Activated naive CD4-positive, alpha-beta T cell treated with anti-CD3 and anti-CD28 coated beads for 36 hours (primary cell): ENCODE measurements at regions not wholly inside any gene's neighbourhood (a gene's known extent, or its start where the extent isn't known, plus 50 kb on each side); places are given as distances from the start of the nearest gene placed in this dataset.

Source experiments
- CTCF ChIA-PET: fragments of 350-600 bp; sonication (Branson Sonifier 250); formaldehyde crosslinking; loops from one replicate; lab custom pipeline; 2021; ENCODE audit warnings: antibody characterized with exemption; lab: Charles Lee
- DNase-seq: peaks from one replicate; pipeline ENCODE4 v3.0.0-alpha.2; 2020
- H3K27ac Mint-ChIP-seq: one replicate; pipeline ENCODE4 v1.8.0; 2021; ENCODE audit warnings: mild to moderate bottlenecking, mixed read lengths
- H3K27me3 Mint-ChIP-seq: one replicate; pipeline ENCODE4 v1.8.0; 2021; ENCODE audit warnings: low read depth, mixed read lengths
- H3K36me3 Mint-ChIP-seq: one replicate; pipeline ENCODE4 v1.8.0; 2021; ENCODE audit warnings: low read depth, mixed read lengths
- H3K4me1 Mint-ChIP-seq: one replicate; pipeline ENCODE4 v1.8.0; 2021; ENCODE audit warnings: low read depth, mixed read lengths
- H3K4me3 Mint-ChIP-seq: one replicate; pipeline ENCODE4 v1.8.0; 2021; ENCODE audit warnings: mild to moderate bottlenecking, moderate library complexity, mixed read lengths
- H3K9me3 Mint-ChIP-seq: one replicate; pipeline ENCODE4 v1.8.0; 2021; ENCODE audit warnings: mixed read lengths
- intact Hi-C: fragments of 100-400 bp; cut with micrococcal nuclease; formaldehyde crosslinking; loops from one replicate; pipeline ENCODE4 v1.15.1; 2023

DNA sequence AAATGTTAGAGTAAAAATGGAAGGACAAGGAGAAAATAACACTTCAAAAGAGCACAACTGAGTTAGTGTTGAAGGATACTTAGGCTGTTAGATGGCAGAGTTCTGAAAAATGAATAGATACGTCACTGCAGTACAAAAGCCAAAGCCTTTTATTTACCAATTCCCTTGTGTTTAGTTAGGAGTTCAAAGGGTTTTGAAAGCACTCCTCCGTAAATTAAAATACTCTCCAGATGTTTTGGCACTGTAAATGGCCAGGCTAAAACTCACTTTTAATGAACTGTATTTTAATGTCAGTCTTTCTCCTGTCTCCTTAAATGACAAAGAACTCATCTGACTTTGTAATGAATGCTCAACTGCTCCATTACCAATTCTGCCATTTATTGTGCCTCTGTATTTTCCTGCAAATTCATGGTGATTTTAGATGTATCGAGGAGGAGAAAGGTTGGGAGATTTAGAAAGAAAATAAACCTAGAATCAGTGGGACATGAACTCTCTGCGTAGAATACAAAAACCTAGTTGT, 1727.2 kb downstream of the MAT2B start:
- H3K4me1 Mint-ChIP-seq, result no peaks in the 10 kb centered on the region
- CTCF ChIA-PET, result interaction anchor here (0.9 kb wide), 1 partner anchor 248 kb away, joined by 5 read pairs; no protein-coding TSS in a partner anchor
- intact Hi-C loops, result no loop called here
- H3K4me3 Mint-ChIP-seq, result no peak overlapping the region
- H3K27ac Mint-ChIP-seq, result no peak overlapping the region
- H3K36me3 Mint-ChIP-seq, result no peaks in the 10 kb centered on the region
- DNase-seq, result no peak
- peaks cover 2% of the 10 kb centered on the region for H3K9me3 Mint-ChIP-seq
- H3K27me3 Mint-ChIP-seq, result no peaks in the 10 kb centered on the region

DNA sequence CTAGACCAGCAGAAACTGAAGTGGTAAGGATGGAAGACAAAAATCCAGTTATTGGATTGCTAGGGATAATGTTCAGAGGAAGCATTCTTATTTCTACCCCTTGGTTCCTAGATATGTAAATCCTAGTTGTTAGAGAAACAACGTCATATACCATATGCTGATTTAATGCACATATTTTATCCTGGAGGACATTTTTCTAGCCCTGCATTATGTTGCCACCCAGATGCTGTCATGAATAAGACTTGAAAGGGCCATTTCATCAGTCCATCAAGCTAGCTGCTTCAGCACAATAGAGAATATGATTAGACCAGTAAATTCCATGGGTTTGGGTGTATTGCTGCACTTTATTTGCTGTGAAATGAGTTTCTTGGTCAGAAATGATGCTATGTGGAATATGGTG, 1736.4 kb downstream of the MAT2B start:
- Mint-ChIP-seq H3K4me1 (no peaks in the 10 kb centered on the region), H3K27ac (no peak overlapping the region), H3K36me3 (no peaks in the 10 kb centered on the region), H3K27me3 (no peaks in the 10 kb centered on the region), H3K9me3 (peaks cover 2% of the 10 kb centered on the region), H3K4me3 (no peak overlapping the region)
- CTCF ChIA-PET, result no interaction called here
- DNase-seq, result no peak
- intact Hi-C loops, result no loop called here

DNA sequence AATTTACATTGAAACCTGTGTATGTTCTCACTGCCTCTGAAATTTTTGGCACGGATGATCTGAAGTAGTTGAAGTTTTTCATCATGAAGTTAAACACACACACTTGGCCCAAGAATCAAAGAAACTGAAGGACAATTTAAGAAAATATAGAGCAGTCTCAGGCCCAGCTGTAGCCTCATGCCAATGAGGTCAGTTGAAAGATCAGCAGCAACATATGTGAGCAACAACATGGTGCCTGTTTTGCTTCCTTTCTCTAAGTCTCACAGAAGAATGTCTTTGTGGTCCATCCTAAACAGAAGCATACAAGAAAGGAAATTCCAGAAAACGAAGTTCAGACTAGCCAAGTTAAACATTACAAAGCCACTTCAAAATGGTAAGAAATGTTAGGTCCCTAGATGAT, 1737.2 kb downstream of the MAT2B start:
- Mint-ChIP-seq H3K27ac (no peak overlapping the region), H3K4me1 (no peaks in the 10 kb centered on the region), H3K4me3 (no peak overlapping the region), H3K36me3 (no peaks in the 10 kb centered on the region), H3K9me3 (peaks cover 2% of the 10 kb centered on the region), H3K27me3 (no peaks in the 10 kb centered on the region)
- CTCF ChIA-PET, result no interaction called here
- DNase-seq, result no peak
- intact Hi-C loops, result no loop called here

DNA sequence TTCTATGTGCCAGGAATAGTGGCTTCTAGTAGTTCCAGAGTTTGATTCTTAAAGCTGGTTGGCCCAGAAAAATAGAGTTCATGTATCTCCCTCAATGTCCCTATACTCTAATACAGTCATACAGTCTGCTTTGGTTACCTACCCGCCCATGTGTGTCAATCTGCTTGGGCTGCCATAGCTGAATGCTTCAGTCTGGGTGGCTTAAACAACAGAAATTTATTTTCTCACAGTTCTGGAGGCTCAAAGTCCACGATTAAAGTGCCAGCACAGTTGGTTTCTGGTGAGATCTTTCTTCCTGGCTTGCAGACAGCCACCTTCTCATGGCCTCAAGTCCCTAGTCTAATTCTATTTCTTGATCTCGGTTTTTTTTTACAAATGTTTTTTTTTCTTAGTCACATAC, 1739.0 kb downstream of the MAT2B start:
- intact Hi-C loops, result no loop called here
- no peaks in the 10 kb centered on the region for H3K4me1 Mint-ChIP-seq
- H3K4me3 Mint-ChIP-seq, result no peak overlapping the region
- CTCF ChIA-PET, result no interaction called here
- no peaks in the 10 kb centered on the region for H3K27me3 Mint-ChIP-seq
- no peaks in the 10 kb centered on the region for H3K36me3 Mint-ChIP-seq
- H3K27ac Mint-ChIP-seq, result no peak overlapping the region
- DNase-seq, result no peak
- no peaks in the 10 kb centered on the region for H3K9me3 Mint-ChIP-seq

DNA sequence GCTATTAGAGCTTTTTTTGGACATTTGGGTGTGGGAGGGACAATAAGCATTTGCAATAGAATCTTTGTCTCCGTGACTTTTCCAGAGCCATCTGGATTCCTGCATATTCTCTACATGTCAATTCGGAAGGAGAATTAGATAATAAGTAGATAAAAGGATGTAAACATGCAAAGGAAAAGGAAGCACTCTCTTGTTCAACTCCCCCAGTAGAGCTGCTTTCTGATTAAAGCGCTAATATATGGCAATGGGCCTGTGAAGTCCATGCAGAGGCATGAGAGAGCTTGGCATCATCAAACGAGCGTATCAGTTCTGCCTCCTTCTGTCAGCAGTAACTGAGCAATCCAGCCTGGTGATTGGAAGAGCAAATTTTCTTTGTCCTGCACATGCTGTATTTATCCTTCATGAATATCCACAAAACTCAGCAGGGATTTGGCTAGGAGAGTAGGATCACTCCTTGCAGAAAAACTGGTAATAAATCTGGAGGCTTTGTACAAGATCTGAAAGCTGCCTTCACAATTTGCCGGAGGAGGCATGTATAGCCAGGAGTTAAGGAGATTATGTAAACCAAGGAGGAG, 1752.9 kb downstream of the MAT2B start:
- H3K4me1 Mint-ChIP-seq, result no peaks in the 10 kb centered on the region
- H3K27ac Mint-ChIP-seq, result no peak overlapping the region
- H3K36me3 Mint-ChIP-seq, result no peaks in the 10 kb centered on the region
- no peak overlapping the region for H3K4me3 Mint-ChIP-seq
- no peak for DNase-seq
- no peaks in the 10 kb centered on the region for H3K27me3 Mint-ChIP-seq
- CTCF ChIA-PET, result no interaction called here
- intact Hi-C loops, result no loop called here
- H3K9me3 Mint-ChIP-seq, result no peaks in the 10 kb centered on the region

DNA sequence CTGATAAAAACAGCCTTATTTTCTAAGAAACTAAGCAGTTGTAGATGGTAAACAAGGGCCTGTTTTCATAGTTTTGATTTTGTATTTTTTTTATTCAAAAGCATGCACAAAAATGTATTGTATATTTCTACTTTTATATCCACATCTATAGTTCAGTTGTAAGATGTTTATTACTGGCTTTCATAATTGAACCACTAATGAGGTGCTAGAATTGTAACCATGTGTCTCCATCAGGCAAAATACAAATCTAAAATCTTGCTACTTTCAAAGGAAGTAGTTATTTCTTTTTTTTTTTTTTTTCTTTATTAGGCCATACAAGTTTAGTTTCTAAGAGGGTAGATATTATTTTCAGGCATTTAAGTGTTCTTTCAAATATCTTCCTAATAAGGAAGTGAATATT, 1755.0 kb downstream of the MAT2B start:
- H3K4me1 Mint-ChIP-seq, result no peaks in the 10 kb centered on the region
- no peak overlapping the region for H3K27ac Mint-ChIP-seq
- H3K27me3 Mint-ChIP-seq, result no peaks in the 10 kb centered on the region
- H3K9me3 Mint-ChIP-seq, result no peaks in the 10 kb centered on the region
- no peak overlapping the region for H3K4me3 Mint-ChIP-seq
- DNase-seq, result no peak
- intact Hi-C loops, result no loop called here
- no peaks in the 10 kb centered on the region for H3K36me3 Mint-ChIP-seq
- CTCF ChIA-PET, result no interaction called here

DNA sequence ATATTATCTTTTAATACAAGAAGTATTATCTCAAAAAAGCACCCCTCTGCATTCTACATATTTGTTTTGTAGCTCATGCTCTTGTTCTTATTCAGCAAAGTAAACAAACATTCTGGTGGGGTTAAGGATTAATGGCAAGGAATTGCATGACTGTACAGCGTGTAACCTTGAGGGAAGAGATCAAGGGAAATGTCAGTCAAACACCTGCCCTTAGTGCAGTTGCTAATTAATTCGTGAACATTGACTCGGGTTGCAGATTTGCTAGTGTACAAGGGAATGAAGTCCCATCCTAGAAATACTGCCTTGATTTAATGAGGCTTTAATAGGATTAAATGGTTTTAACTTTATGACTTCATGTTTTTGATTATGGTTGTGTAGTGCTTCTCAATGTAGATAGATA, 1758.1 kb downstream of the MAT2B start:
- Mint-ChIP-seq H3K27me3 (no peaks in the 10 kb centered on the region), H3K36me3 (no peaks in the 10 kb centered on the region), H3K4me1 (no peaks in the 10 kb centered on the region), H3K27ac (no peak overlapping the region), H3K4me3 (no peak overlapping the region), H3K9me3 (no peaks in the 10 kb centered on the region)
- intact Hi-C loops, result no loop called here
- CTCF ChIA-PET, result no interaction called here
- no peak for DNase-seq

DNA sequence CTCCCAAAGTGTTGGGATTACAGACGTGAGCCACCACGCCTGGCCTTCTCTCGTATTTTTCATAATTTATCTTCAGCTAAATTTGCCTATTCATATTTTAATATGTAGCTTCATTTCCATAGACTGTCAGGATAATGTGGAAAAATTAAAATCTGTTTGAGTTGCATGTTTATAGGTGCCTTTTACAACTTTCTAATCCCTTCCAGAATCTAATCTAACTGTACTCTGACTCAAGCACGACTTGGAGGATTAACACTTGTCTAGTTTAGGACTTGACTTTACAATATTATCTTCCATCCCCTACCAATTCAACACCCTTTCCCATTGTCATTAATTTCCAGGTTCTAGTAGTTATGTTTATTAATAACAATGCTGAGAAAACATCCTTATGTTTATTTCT, 1761.5 kb downstream of the MAT2B start:
- H3K36me3 Mint-ChIP-seq, result no peaks in the 10 kb centered on the region
- H3K4me1 Mint-ChIP-seq, result no peaks in the 10 kb centered on the region
- intact Hi-C loops, result no loop called here
- no peaks in the 10 kb centered on the region for H3K27me3 Mint-ChIP-seq
- no peak for DNase-seq
- H3K4me3 Mint-ChIP-seq, result no peak overlapping the region
- CTCF ChIA-PET, result no interaction called here
- no peak overlapping the region for H3K27ac Mint-ChIP-seq
- H3K9me3 Mint-ChIP-seq, result no peaks in the 10 kb centered on the region

DNA sequence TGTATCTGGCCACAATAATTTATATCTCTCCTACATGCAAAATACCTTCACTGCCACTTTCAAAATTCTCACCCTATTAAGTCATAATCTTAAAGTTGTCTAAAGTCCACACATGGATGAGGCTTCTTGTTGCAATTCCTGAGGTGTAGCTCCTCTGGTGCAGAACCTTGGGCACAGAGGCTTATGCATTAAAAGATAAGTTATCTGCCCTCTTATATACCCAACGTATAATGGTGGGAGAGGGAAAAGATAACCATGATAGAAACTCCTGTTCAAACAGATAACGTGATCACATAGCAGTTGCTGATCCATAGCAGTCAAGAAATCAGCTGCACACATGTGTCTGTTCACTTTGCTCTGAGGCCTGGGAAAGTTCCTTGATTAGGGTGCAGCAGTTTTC, 1767.0 kb downstream of the MAT2B start:
- intact Hi-C loops, result no loop called here
- H3K9me3 Mint-ChIP-seq, result no peaks in the 10 kb centered on the region
- no peaks in the 10 kb centered on the region for H3K4me1 Mint-ChIP-seq
- no peak for DNase-seq
- H3K4me3 Mint-ChIP-seq, result no peak overlapping the region
- H3K27me3 Mint-ChIP-seq, result no peaks in the 10 kb centered on the region
- CTCF ChIA-PET, result no interaction called here
- no peak overlapping the region for H3K27ac Mint-ChIP-seq
- no peaks in the 10 kb centered on the region for H3K36me3 Mint-ChIP-seq

DNA sequence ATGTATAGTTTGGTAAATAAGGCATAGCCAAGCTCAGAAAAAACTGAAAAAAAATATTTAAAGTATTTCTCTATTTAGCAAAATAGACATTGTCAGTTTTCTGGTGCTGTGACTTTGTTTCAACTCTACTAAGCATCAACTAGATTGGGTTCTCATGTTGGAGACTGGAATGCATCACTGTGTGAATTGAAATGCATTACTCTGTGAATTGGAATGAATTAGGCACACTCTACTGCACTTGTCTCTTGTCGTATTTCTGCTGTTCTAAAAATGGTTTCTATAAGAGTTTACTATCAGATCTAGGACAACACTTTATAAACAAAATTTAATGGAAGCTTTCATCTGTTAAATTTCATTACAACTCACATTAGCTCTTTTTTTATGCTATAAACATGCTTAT, 1772.2 kb downstream of the MAT2B start:
- Mint-ChIP-seq H3K4me3 (no peak overlapping the region), H3K27ac (no peak overlapping the region), H3K9me3 (no peaks in the 10 kb centered on the region), H3K27me3 (no peaks in the 10 kb centered on the region), H3K4me1 (no peaks in the 10 kb centered on the region), H3K36me3 (no peaks in the 10 kb centered on the region)
- intact Hi-C loops, result no loop called here
- DNase-seq, result no peak
- CTCF ChIA-PET, result interaction anchor here (0.6 kb wide), 2 partner anchors 1260 to 1669 kb away, joined by 3 to 4 read pairs; no protein-coding TSS in a partner anchor

DNA sequence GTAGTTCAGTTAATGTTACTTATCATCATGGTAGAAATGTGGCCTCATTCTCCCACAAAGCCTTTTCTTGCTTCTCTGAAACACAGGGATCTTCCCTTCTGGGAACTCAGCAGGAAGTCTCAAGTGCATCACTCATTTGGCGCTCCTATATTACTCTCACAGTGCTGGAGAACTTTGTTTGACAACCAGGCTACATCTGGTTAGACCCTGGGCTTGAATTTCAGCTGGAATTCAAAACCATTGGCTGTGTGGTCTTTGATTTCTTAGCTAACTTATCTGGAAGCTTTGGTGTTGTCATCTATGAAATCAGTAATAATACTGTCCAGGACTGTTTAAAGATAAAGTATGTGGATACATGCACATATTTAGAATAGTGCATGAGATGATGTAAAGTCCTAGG, 1777.1 kb downstream of the MAT2B start:
- Mint-ChIP-seq H3K27ac (no peak overlapping the region), H3K9me3 (peaks cover 3% of the 10 kb centered on the region), H3K4me3 (no peak overlapping the region), H3K27me3 (no peaks in the 10 kb centered on the region), H3K36me3 (no peaks in the 10 kb centered on the region), H3K4me1 (no peaks in the 10 kb centered on the region)
- intact Hi-C loops, result no loop called here
- DNase-seq, result no peak
- CTCF ChIA-PET, result no interaction called here

DNA sequence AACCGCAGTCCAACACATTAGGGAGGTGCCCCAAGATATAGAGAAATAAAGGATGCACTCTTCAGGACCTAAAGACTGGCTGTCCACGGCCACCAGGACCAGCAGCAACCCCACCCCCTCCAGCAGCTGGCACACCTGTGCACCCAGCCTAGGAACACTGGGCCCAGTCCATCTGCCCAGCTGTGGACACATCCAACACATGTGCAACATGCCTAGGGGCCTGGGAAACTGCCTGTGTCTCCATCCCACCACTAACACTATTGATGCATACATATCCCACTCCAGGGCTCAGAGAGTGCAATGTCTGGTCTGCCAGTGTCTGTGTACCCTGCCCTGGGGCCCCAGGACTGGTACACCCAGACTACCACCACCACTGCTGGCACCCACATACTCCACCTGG, 1781.3 kb downstream of the MAT2B start:
- no peak overlapping the region for H3K4me3 Mint-ChIP-seq
- H3K4me1 Mint-ChIP-seq, result no peaks in the 10 kb centered on the region
- DNase-seq, result no peak
- intact Hi-C loops, result no loop called here
- no peaks in the 10 kb centered on the region for H3K36me3 Mint-ChIP-seq
- H3K27me3 Mint-ChIP-seq, result no peaks in the 10 kb centered on the region
- CTCF ChIA-PET, result no interaction called here
- peaks cover 3% of the 10 kb centered on the region for H3K9me3 Mint-ChIP-seq
- H3K27ac Mint-ChIP-seq, result no peak overlapping the region

DNA sequence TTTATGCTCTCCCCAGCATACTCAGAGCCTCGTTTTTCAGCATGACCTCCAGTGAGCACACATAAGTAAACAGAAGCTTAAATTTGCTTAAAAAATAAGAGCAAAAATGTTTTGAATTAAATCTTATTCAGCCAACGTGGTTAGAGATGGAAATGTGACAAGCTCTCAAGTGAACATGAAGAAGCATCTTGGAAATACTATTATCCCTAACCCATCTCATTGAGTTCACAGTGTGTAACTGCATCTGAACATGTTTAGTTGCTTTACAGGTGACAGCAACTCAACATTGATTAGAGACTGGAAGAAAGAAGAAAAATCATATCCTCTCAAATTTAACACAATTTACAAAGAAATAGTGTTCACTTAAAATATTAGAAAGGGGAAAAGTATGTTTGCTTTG, 1785.1 kb downstream of the MAT2B start:
- intact Hi-C loops, result no loop called here
- Mint-ChIP-seq H3K4me3 (no peak overlapping the region), H3K4me1 (no peaks in the 10 kb centered on the region), H3K36me3 (no peaks in the 10 kb centered on the region), H3K9me3 (peaks cover 8% of the 10 kb centered on the region), H3K27ac (no peak overlapping the region), H3K27me3 (no peaks in the 10 kb centered on the region)
- DNase-seq, result no peak
- CTCF ChIA-PET, result no interaction called here
